HG03571 (cell line): ENCODE measurements at regions not wholly inside any gene's neighbourhood (a gene's known extent, or its start where the extent isn't known, plus 50 kb on each side); places are given as distances from the start of the nearest gene placed in this dataset.

ENCODE experiments used
- ATAC-seq: cut with Tn5 transposase; IDR thresholded peaks from one replicate; pipeline ENCODE4 v1.9.1; 2021; ENCODE audit not compliant: unreplicated experiment

GRCh38 chr11:25943777-25944661 is 387.9 kb upstream of the ANO3 start:
- no peak for ATAC-seq

GRCh38 chr11:25949918-25950317 is 382.0 kb upstream of the ANO3 start:
- ATAC-seq, result no peak

- no peak for ATAC-seq
Measured at GRCh38 chr11:25953006-25953405, 378.9 kb upstream of the ANO3 start.

GRCh38 chr11:25958045-25958444 is 373.9 kb upstream of the ANO3 start:
- no peak for ATAC-seq

GRCh38 chr11:25961539-25961938 is 370.4 kb upstream of the ANO3 start:
- no peak for ATAC-seq

- ATAC-seq, result no peak
Measured at GRCh38 chr11:25970726-25971508, 361.0 kb upstream of the ANO3 start.

GRCh38 chr11:25980091-25980490 is 351.8 kb upstream of the ANO3 start:
- no peak for ATAC-seq

- ATAC-seq, result peak; percentile 94
Measured at GRCh38 chr11:25981998-25982397, 349.9 kb upstream of the ANO3 start.

GRCh38 chr11:25983280-25983679 is 348.6 kb upstream of the ANO3 start:
- ATAC-seq, result no peak

- no peak for ATAC-seq
Measured at GRCh38 chr11:25988178-25988577, 343.8 kb upstream of the ANO3 start.

GRCh38 chr11:25990406-25990805 is 341.5 kb upstream of the ANO3 start:
- ATAC-seq, result no peak

- no peak for ATAC-seq
Measured at GRCh38 chr11:25991476-25991875, 340.5 kb upstream of the ANO3 start.

GRCh38 chr11:25992294-25992693 is 339.6 kb upstream of the ANO3 start:
- no peak for ATAC-seq

- ATAC-seq, result no peak
Measured at GRCh38 chr11:25993016-25993415, 338.9 kb upstream of the ANO3 start.

GRCh38 chr11:26011474-26011873 is 320.5 kb upstream of the ANO3 start:
- ATAC-seq, result no peak

- ATAC-seq, result no peak
Measured at GRCh38 chr11:26014456-26015115, 317.3 kb upstream of the ANO3 start.

GRCh38 chr11:26017322-26017860 is 314.5 kb upstream of the ANO3 start:
- no peak for ATAC-seq

GRCh38 chr11:26017903-26018302 is 314.0 kb upstream of the ANO3 start:
- ATAC-seq, result no peak

- no peak for ATAC-seq
Measured at GRCh38 chr11:26018336-26018735, 313.6 kb upstream of the ANO3 start.

- ATAC-seq, result no peak
Measured at GRCh38 chr11:26019386-26019785, 312.5 kb upstream of the ANO3 start.

GRCh38 chr11:26021017-26021416 is 310.9 kb upstream of the ANO3 start:
- ATAC-seq, result no peak
